Prostate gland (tissue), 2 donors: ENCODE measurements at regions not wholly inside any gene's neighbourhood (a gene's known extent, or its start where the extent isn't known, plus 50 kb on each side); places are given as distances from the start of the nearest gene placed in this dataset.
"Not testable (repeated sequence)": the region's sequence is repeated elsewhere in the genome, so short reads cannot be mapped to it uniquely, and the experiment has no call there.

ENCODE experiments used
- DNase-seq: peaks from one replicate; pipeline ENCODE4 v3.0.0-alpha.2; 2019; ENCODE audit warnings: low spot score
- H3K27ac ChIP-seq, 2 donors: fragments of 200-600 bp; sonication (generic); 2 replicates each; pipeline ENCODE4 v1.5.1; 2017 to 2019
- H3K27me3 ChIP-seq: fragments of 200-600 bp; sonication (generic); replicated peaks from 2 replicates; pipeline ENCODE4 v1.5.1; 2019; ENCODE audit not compliant: insufficient read depth
- H3K36me3 ChIP-seq, 2 donors: fragments of 200-600 bp; sonication (generic); 1 replicate in 1 of 2; 2 replicates in 1 of 2; pipeline versions ENCODE4 v1.5.1 to v1.8.1; 2017 to 2019
- H3K4me1 ChIP-seq: fragments of 200-600 bp; sonication (generic); replicated peaks from 2 replicates; pipeline ENCODE4 v1.5.1; 2019
- H3K4me3 ChIP-seq, 2 donors: fragments of 200-600 bp; sonication (generic); 2 replicates each; pipeline ENCODE4 v1.5.1; 2017 to 2019
- H3K9me3 ChIP-seq: fragments of 200-600 bp; sonication (generic); 2 replicates; pipeline ENCODE4 v1.5.1; 2017
- WGBS: methylation state at CpG from one replicate; pipeline ENCODE4 v1.1.5; 2018; 5-methylcytosine and 5-hydroxymethylcytosine counted together
- intact Hi-C: fragments of 100-400 bp; cut with DNase I; formaldehyde crosslinking; loops from one replicate; pipeline ENCODE4 v1.14.2; 2022
- TF ChIP-seq, protein P1 (sequence below), 4 experiments: fragments of 200-600 bp in 2 of 4; fragments of 450-650 bp in 2 of 4; sonication (generic) in 2 of 4; IDR thresholded peaks; 1 replicate in 3 of 4; 2 replicates in 1 of 4; pipeline ENCODE4 v1.5.1; 2016 to 2019; ENCODE audit warnings: antibody characterized with exemption in 4 of 4, mild to moderate bottlenecking in 2 of 4, moderate library complexity in 2 of 4

DNA sequence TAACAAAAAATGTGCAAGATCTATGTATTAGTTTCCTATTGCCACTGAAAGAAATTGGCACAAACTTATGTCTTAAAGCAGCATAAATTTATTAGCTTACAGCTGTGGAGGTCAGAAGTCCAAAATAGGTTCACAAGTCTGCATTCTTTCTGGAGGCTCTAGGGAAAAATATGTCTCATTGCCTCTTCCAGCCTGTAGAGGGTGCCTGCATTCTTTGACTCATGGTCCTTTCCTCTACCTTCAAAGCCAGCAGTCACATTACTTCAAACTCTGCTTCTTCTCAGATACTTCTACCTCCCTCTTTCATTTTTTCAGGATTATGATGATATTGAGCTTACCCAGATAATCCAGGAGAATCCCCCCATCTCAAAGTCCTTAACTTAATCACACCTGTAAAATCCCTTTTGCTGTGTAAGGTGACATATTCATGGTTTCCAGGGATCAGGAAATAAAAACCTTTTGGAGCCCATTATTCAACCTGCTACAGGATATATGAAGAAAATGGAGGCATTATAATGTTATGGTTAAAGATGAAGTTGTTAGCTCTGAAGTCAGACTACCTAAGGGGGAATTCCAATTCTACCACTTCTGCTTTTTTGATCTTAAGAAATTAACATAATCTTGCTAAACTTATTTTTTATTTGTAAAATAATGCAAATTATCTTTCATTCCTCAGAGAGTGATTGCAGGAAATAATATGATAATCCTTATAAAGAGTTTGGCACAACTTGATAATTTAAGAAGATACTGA is 686.2 kb downstream of the PRIM2 start:
- H3K4me3 ChIP-seq, H3K27me3 ChIP-seq, H3K27ac ChIP-seq, DNase-seq, H3K4me1 ChIP-seq, intact Hi-C loops, H3K9me3 ChIP-seq, H3K36me3 ChIP-seq: not testable (repeated sequence)
- TF ChIP-seq, protein P1, sequence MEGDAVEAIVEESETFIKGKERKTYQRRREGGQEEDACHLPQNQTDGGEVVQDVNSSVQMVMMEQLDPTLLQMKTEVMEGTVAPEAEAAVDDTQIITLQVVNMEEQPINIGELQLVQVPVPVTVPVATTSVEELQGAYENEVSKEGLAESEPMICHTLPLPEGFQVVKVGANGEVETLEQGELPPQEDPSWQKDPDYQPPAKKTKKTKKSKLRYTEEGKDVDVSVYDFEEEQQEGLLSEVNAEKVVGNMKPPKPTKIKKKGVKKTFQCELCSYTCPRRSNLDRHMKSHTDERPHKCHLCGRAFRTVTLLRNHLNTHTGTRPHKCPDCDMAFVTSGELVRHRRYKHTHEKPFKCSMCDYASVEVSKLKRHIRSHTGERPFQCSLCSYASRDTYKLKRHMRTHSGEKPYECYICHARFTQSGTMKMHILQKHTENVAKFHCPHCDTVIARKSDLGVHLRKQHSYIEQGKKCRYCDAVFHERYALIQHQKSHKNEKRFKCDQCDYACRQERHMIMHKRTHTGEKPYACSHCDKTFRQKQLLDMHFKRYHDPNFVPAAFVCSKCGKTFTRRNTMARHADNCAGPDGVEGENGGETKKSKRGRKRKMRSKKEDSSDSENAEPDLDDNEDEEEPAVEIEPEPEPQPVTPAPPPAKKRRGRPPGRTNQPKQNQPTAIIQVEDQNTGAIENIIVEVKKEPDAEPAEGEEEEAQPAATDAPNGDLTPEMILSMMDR (IDR thresholded peaks at IDR 0.05), result peak in 1 of 4 experiments; percentile 4

DNA sequence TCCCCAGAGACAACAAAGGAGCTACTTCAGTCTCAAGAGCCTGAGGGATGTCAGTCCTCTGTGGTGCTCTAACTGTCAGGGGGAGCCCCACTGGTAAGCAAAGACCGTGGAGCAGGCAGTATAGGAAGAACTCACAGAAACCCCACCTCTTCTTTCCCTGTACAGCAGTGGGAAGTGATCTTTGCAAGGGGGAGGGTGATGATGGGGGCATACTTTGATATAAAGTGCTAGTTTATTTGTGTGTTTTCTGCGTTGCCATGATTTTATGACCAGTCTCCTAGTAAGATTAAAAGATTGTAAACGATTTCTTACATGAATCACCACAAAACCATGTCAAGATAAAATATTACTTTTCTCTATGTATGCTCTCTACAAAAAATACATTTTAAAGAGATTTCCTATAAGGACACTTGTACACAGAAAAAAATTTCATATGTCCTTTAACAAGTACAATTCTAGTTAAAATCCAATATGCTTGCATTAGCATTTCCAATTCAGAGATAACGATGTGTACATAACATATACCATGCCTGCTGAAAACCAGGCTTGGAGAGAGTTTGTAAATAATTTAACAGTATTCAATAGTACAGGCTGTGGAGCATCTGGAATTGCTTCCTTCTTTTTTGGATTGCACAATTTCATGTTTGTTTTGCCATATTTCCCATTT is 690.0 kb downstream of the PRIM2 start:
- 27% methylated on average over 4 of the region's 4 CpGs for WGBS
- DNase-seq, H3K4me3 ChIP-seq, H3K27ac ChIP-seq, H3K4me1 ChIP-seq, H3K27me3 ChIP-seq, H3K36me3 ChIP-seq, H3K9me3 ChIP-seq, intact Hi-C loops: not testable (repeated sequence)

DNA sequence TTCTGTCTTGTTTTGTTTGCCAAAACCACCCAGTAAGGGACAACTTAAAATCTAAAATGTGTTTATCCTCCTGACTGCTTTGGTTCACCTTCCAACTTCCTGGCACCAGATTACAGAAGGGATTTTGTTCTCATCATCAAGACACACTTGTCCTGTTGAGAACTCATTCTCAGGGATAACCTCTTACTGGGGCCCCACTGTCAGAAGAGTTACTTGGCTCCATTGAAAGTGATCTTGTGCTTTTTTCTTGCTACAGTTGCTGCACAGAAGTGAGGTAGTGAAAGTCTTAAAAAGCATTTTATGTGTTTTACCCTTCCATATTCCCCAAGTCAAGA is 690.5 kb downstream of the PRIM2 start:
- H3K9me3 ChIP-seq, H3K4me1 ChIP-seq, H3K36me3 ChIP-seq, H3K27ac ChIP-seq, H3K27me3 ChIP-seq, H3K4me3 ChIP-seq, DNase-seq, intact Hi-C loops: not testable (repeated sequence)

DNA sequence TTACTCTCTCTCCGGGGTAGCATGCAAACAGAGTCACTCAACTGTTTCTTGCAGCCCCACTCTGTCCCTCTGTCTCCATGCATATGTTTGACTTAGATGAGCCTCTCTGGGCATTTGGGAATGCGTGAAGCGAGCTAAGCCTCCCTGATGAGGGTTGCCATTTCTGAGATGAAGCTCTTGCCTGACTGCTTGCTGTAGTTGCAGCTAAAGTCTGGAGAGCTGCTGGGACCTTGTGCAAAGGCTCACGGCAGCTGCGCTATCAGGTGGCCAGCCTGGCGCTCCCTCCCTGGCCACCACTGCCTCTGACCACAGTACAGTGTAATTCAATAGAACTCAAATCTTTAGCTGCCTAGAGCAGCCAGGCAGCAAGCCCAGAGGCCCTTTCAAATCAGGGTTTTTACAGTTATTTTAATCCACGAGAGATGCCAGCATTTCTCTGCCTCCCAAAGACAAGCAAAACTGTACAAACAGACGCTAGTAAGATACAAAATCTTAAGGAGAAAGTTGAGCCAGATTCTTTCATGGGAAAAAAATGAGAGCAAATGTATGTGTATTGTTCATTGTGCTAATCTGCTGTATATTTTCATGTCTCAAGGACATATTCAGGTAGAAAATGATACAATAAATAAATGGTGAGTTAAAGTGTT is 694.6 kb downstream of the PRIM2 start:
- H3K27ac ChIP-seq, intact Hi-C loops, H3K4me3 ChIP-seq, DNase-seq, H3K36me3 ChIP-seq, H3K9me3 ChIP-seq, H3K4me1 ChIP-seq, H3K27me3 ChIP-seq: not testable (repeated sequence)
- 7% methylated on average over 2 of the region's 8 CpGs for WGBS

DNA sequence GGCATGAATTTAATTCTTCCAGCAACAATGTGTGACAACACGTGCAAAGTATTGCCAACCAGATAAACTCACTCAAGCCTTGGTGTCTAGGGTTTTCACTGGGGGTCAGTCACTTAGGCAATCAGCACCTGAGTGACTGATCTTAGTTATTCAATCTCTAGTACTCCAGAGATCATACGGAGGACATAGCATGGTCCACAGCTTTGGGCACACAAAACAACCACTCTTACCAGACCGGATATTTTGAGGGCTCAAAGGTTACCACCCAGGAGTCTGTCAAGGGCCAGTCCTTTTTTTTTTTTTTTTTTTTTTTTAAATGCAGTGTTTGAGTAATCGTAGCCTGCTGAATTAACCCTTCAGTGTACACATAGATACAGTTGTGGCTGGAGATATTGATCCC is 699.2 kb downstream of the PRIM2 start:
- H3K4me1 ChIP-seq, H3K4me3 ChIP-seq, H3K36me3 ChIP-seq, H3K27me3 ChIP-seq, H3K9me3 ChIP-seq, H3K27ac ChIP-seq, DNase-seq, intact Hi-C loops: not testable (repeated sequence)
- whole genome bisulfite sequencing, result 78% methylated on average over 4 of the region's 4 CpGs

DNA sequence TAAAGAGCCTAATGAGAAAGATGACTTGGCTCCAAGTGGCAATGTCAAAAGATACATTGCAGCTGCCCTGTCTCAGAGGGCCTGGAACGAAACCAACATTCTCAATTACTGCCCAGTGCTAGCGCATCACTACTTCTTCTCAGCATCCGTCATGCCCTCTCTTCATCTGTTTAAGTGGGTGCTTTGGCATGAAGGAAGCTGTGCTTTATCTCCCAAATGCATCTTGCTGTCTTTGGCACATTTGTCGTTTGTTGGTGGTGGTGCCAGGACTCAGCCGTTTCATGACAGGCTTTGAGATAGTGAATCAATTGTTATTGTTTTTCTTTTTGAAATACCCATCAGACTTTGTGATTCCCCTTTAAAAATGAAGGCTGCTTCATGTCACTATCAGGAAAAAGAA is 710.8 kb downstream of the PRIM2 start:
- not testable (repeated sequence) for H3K4me1 ChIP-seq

DNA sequence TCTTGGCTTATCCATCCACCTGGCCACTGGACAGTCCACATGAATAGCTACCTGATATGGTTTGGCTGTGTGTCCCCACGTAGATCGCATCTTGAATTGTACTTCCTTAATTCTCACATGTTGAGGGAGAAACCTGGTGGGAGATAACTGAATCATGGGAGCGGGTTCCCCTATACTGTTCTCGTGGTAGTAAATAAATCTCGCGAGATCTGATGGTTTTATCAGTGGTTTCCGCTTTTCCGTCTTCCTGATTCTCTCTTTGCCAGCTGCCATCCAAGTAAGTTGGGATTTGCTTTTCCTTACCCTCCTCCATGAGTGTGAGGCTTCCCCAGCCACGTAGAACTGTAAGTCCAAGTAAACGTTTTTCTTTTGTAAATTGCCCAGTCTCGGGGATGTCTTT is 720.8 kb downstream of the PRIM2 start:
- DNase-seq, H3K4me1 ChIP-seq, intact Hi-C loops, H3K27ac ChIP-seq, H3K27me3 ChIP-seq, H3K9me3 ChIP-seq, H3K36me3 ChIP-seq, H3K4me3 ChIP-seq: not testable (repeated sequence)
- 94% methylated on average over 11 of the region's 11 CpGs for WGBS

More for the DNA sequence above, 710.8 kb downstream of the PRIM2 start:
- DNase-seq, H3K4me3 ChIP-seq, H3K9me3 ChIP-seq, intact Hi-C loops, H3K27ac ChIP-seq, H3K36me3 ChIP-seq, H3K27me3 ChIP-seq: not testable (repeated sequence)
- WGBS, result 46% methylated on average over 5 of the region's 5 CpGs

DNA sequence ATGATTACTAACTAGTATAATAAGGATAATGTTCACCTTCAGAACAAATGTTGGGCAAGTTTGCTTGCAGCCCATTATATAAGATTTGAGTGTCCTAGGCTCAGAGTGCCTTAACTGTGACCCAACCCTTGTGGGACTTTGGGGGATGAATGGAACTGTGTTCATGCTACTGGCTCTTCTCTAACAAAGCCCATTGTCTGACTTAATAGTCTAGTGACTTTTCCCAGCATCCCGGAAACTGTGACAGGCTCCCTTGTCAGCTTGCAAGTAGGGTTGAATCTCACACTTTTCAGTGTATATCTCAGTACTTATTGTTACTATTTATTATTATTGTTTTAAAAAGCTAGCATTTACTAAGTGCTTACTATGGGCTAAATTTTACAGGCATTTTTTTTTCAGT is 729.2 kb downstream of the PRIM2 start:
- DNase-seq, result not testable (repeated sequence)
- WGBS, result no CpG with 5 or more reads among the region's 1 CpG

DNA sequence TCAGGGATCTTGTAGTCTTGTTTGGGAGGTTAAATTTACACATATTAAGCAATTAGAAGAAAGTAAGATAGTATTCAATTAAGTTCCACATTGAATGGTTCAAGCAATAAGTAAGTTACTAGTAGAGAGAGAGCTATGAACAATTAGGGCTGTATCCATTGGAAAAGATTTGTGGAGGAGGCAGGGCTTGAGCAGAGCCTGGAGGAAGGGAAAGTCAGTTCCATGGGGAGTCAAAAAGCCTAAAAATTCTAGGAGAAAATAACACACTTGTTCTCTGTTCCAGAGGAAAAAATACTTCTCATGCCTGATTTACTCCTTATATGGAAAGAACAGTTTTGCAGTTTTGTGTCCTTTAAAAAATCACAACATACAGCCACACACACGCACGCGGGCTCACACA is 730.0 kb downstream of the PRIM2 start:
- H3K4me3 ChIP-seq, H3K27me3 ChIP-seq, H3K4me1 ChIP-seq, H3K27ac ChIP-seq, DNase-seq, H3K9me3 ChIP-seq, intact Hi-C loops, H3K36me3 ChIP-seq: not testable (repeated sequence)
- WGBS, result 53% methylated on average over 3 of the region's 3 CpGs

More for the DNA sequence above, 729.2 kb downstream of the PRIM2 start:
- H3K9me3 ChIP-seq, intact Hi-C loops, H3K4me1 ChIP-seq, H3K4me3 ChIP-seq, H3K36me3 ChIP-seq, H3K27me3 ChIP-seq, H3K27ac ChIP-seq: not testable (repeated sequence)

DNA sequence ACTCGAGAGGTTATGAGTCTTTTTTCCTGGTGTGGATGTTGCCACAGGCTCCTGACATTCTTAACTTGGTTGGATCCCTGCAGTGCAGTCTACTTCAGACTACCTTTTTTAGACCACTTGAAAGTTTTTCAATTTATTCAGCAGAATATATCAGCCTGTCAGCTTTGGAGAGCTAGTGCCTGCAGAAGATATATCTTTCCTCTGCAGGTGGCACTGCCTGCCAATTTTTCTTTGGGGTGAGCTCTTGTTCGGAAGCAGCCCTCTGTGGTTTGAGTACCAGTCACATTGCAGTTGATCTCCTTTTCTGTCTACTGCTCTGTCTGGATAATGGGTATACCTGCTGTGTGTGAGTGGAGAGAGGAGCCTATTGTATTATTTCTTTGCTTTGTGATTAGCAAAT is 730.4 kb downstream of the PRIM2 start:
- not testable (repeated sequence) for H3K4me1 ChIP-seq

DNA sequence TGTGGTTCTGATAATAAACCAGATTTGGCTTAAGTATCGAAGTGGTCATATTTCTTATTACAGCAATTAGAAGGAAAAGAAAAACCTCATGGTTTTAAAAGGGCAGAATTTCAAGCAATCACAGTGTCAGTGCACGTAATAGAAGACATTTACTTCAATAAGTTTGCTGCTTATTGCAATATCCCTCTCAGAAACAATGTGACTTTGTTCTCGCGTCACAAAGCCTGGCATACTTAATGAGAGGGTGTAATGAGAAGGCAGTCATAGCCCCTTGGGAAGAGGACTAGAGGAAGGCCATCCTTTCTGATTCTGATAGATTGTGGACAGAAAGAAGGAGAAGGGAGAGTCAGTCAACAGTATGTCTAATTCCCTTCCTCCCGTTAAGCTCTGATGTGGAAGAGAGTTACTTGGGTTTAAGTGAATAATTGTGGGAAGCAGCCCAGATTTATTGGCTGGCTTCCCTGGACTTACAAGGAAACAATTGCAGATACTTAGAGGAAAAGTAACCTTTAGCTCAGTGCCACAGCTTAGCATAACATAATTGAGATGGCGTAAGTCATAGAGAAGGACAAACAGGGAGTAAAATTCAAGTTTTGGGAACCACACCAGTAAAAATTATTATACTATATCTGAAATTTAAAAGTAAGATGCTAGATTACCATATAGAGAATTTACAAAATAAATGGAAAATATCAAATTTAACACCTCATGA is 738.2 kb downstream of the PRIM2 start:
- intact Hi-C loops, result not testable (repeated sequence)

More for the DNA sequence above, 730.4 kb downstream of the PRIM2 start:
- H3K36me3 ChIP-seq, DNase-seq, H3K4me3 ChIP-seq, intact Hi-C loops, H3K27ac ChIP-seq, H3K27me3 ChIP-seq, H3K9me3 ChIP-seq: not testable (repeated sequence)
- 58% methylated on average over 2 of the region's 2 CpGs for WGBS

More for the DNA sequence above, 738.2 kb downstream of the PRIM2 start:
- not testable (repeated sequence) for H3K27me3 ChIP-seq, H3K4me1 ChIP-seq, DNase-seq, H3K27ac ChIP-seq, H3K36me3 ChIP-seq, H3K9me3 ChIP-seq, H3K4me3 ChIP-seq
- WGBS, result 95% methylated on average over 5 of the region's 6 CpGs
